ENCODE measurements at regions not wholly inside any gene's neighbourhood (a gene's known extent, or its start where the extent isn't known, plus 50 kb on each side); places are given as distances from the start of the nearest gene placed in this dataset.

GRCh38 chr10:131848741-131849590, 51.8 kb upstream of the PPP2R2D start:
- no peak for DNase-seq (ENCODE audit: low read depth in 2 of 2)

GRCh38 chr10:131849591-131850382, 51.0 kb upstream of the PPP2R2D start:
- no peak for DNase-seq (ENCODE audit: low read depth in 2 of 2)

GRCh38 chr10:131850383-131850870, 50.4 kb upstream of the PPP2R2D start:
- DNase-seq (ENCODE audit: low read depth in 2 of 2) = no peak
